ENCODE measurements at regions not wholly inside any gene's neighbourhood (a gene's known extent, or its start where the extent isn't known, plus 50 kb on each side); places are given as distances from the start of the nearest gene placed in this dataset.

- TF ChIP-seq ZNF398 (CRISPR knock-in tag; IDR thresholded peaks at IDR 0.05): no peak
- TF ChIP-seq C11orf30 (IDR thresholded peaks at IDR 0.05; ENCODE audit: low read depth): no peak
Measured at GRCh38 chrX:104445591-104445990, 120.4 kb upstream of the IL1RAPL2 start (continued).

GRCh38 chrX:104435249-104435648, 130.8 kb upstream of the IL1RAPL2 start:
- Histone ChIP-seq H3K4me3 (no peak overlapping the region), H3K4me2 (ENCODE audit: insufficient read depth, low read length) (no peak overlapping the region), H3K27ac (ENCODE audit: extremely low read depth, low read depth, low read length) (no peak overlapping the region), H3K36me3 (ENCODE audit: control insufficient read depth, insufficient read depth, low read length) (no peaks in the 10 kb centered on the region), H2AFZ (ENCODE audit: low read depth, low read length) (no peak overlapping the region), H3K4me1 (replicated peaks in 1 of 2; ENCODE audit: control insufficient read depth in 2 of 2, insufficient read depth in 2 of 2, low read length in 2 of 2) (no peaks in the 10 kb centered on the region), H3K79me2 (ENCODE audit: control insufficient read depth, insufficient read depth, low read length) (no peaks in the 10 kb centered on the region), H4K20me1 (replicated peaks; ENCODE audit: control insufficient read depth, insufficient read depth, low read length) (no peaks in the 10 kb centered on the region), H3K9me1 (ENCODE audit: control insufficient read depth, insufficient read depth, low read length) (no peaks in the 10 kb centered on the region), H3K27me3 (ENCODE audit: control insufficient read depth in 2 of 2, insufficient read depth in 2 of 2, low read length in 2 of 2) (no peaks in the 10 kb centered on the region), H3K9ac (ENCODE audit: insufficient read depth in 1 of 2, low read depth in 2 of 2, low read length in 2 of 2) (no peak overlapping the region), H3K9me3 (replicated peaks; ENCODE audit: control insufficient read depth, insufficient read depth, low read depth, low read length) (no peaks in the 10 kb centered on the region)
- ATAC-seq (no peak), FAIRE-seq (no peak), DNase-seq (ENCODE audit: extremely low read depth in 1 of 4, low spot score in 3 of 4) (no peak)
- CTCF ChIA-PET (ENCODE audit: low intra/inter-chr PET ratio): no interaction called here
- intact Hi-C loops (cut with micrococcal nuclease) (no loop called here), in situ Hi-C loops (cut with MboI) (no loop called here)
- no peak for TF ChIP-seq ZFP91 (CRISPR knock-in tag; IDR thresholded peaks at IDR 0.05)
- no peak for TF ChIP-seq ARHGAP35 (IDR thresholded peaks at IDR 0.05; ENCODE audit: partially characterized antibody)
- TF ChIP-seq HMBOX1 (IDR thresholded peaks at IDR 0.05): no peak
- no peak for TF ChIP-seq ARNT (IDR thresholded peaks at IDR 0.05)
- WGBS (ENCODE audit: insufficient coverage, low coverage, missing lambda C conversion rate): 0% methylated on average over 7 of the region's 7 CpGs
- POLR2A ChIA-PET: no interaction called here
- no TSS peak for BruUV-seq (replicated peaks)

All from K562 (cell line).